GM12865 (cell line): ENCODE measurements at regions not wholly inside any gene's neighbourhood (a gene's known extent, or its start where the extent isn't known, plus 50 kb on each side); places are given as distances from the start of the nearest gene placed in this dataset.
A peak's percentile ranks its signal among the peaks of the same experiment; 100 is the strongest.

Experiments
- DNase-seq: peaks from one replicate; pipeline ENCODE4 v3.0.0; 2010; ENCODE audit warnings: low read depth
- H3K4me3 ChIP-seq: 2 replicates; pipeline ENCODE4 v1.5.1; 2011; ENCODE audit warnings: mild to moderate bottlenecking, low read depth, low read length, control low read depth
- TF ChIP-seq, protein P1 (sequence below): IDR thresholded peaks from 2 replicates; pipeline ENCODE4 v1.5.1; 2011; ENCODE audit warnings: low read length, control low read depth, low read depth, inconsistent platforms; ENCODE audit not compliant: insufficient read depth; ENCODE audit errors: missing control alignments

DNA sequence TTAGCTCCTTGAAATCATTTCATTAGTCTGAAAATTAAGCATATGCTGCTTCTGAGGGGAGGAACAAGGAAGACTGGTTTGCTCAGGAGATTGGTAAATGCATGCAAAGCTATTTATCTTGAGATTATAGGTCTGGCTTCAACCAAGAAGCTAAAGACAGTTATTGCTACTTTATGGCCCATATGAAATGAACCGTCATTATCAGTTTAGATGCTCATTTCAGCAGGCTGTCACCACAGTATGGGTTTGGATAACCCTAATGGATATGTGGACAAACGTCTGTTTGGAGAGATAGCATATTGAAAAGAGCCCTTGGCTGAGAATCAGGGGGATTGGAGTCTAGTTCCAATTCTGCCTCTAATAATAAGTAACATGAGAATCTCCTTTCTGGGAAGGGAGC lies 922.6 kb downstream of the TUSC7 start:
- no peak overlapping the region for H3K4me3 ChIP-seq
- DNase-seq: no peak
- TF ChIP-seq, protein P1, sequence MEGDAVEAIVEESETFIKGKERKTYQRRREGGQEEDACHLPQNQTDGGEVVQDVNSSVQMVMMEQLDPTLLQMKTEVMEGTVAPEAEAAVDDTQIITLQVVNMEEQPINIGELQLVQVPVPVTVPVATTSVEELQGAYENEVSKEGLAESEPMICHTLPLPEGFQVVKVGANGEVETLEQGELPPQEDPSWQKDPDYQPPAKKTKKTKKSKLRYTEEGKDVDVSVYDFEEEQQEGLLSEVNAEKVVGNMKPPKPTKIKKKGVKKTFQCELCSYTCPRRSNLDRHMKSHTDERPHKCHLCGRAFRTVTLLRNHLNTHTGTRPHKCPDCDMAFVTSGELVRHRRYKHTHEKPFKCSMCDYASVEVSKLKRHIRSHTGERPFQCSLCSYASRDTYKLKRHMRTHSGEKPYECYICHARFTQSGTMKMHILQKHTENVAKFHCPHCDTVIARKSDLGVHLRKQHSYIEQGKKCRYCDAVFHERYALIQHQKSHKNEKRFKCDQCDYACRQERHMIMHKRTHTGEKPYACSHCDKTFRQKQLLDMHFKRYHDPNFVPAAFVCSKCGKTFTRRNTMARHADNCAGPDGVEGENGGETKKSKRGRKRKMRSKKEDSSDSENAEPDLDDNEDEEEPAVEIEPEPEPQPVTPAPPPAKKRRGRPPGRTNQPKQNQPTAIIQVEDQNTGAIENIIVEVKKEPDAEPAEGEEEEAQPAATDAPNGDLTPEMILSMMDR: no peak

DNA sequence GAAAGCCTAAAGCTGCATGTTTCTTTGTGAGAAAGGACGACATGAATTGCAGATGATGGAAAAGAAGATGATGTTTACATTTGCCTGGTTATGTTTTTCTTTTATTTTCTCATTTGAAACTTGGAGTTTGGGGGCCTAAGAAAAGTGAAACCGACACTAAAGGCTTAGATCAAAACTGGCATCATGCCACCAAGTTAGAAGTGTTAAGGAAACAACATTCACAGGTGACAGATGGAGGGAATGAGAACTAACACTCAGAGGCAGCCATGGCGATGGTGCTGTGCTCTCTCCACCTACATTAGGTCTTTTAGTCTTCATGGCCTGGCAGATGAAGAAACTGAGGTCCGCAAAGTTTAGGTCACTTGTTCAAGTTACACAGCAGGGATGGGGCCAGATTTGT lies 923.6 kb downstream of the TUSC7 start:
- no peak overlapping the region for H3K4me3 ChIP-seq
- TF ChIP-seq, protein P1: no peak
- DNase-seq: peak; percentile 16

DNA sequence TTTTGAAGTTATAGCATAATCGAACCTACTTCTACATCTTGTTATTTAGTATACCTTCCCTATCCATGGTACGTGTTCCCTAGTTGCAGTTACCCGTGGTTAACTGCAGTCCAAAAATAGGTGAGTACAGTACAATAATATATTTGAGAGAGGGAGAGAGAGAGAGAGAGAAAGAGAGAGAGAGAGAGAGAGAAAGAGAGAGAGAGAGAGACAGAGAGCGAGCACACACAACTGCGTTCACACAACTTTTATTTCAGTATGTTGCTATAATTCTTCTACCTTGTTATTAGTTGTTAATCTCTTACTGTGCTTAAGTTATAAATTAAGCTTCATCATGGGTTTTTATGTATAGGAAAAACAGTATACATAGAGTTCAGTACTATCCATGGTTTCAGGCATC lies 928.1 kb downstream of the TUSC7 start:
- TF ChIP-seq, protein P1: no peak
- DNase-seq: no peak
- no peak overlapping the region for H3K4me3 ChIP-seq

DNA sequence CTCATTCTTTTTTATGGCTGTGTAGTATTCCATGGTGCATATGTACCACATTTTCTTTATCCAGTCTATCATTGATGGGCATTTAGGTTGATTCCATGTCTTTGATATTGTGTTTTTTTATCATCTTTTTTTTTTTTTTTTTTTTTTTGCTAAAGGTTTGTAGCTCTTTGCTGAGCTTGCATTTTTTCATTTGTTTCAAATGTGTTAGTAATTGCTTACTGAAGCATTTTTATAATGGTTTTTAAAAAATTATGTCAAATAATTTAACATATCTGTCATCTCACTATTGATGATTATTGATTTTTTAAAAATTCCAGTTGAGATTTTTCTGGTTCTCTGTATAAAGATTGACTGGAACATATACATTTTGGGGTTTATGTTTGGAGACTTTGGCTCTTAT lies 934.6 kb downstream of the TUSC7 start:
- H3K4me3 ChIP-seq: no peak overlapping the region
- DNase-seq: no peak
- TF ChIP-seq, protein P1: no peak

DNA sequence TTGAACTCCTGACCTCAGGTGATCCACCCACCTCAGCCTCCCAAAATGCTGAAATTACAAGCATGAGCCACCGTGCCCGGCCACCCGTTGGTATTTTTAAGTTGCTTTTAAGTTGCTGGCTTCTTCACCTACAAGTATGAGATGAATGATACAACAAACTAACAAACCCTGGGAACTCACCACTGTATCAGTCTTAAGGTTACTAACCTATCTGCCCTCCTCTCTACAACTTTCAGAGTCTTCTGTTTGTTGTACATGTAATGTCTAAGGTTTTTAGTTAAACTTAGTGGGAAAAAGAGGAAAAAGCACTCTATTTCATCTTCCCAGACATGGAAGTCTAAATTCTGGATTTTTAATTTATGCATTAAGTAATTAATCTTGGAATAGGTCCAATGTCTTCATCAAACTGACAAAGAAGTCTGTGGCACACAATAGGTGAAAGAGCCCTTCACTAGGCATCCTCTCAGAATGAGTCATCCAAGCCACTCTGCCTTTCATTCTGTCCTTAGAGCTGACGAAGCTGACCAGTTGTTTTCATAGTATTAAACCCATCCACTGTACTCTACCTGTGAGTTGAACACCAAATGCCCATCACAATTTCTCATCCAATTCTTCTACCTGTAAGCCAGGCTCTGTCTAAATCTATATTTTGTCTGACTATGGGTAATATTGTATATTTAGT lies 936.1 kb downstream of the TUSC7 start:
- H3K4me3 ChIP-seq: no peak overlapping the region
- peak; percentile 18 for DNase-seq
- TF ChIP-seq, protein P1: no peak

DNA sequence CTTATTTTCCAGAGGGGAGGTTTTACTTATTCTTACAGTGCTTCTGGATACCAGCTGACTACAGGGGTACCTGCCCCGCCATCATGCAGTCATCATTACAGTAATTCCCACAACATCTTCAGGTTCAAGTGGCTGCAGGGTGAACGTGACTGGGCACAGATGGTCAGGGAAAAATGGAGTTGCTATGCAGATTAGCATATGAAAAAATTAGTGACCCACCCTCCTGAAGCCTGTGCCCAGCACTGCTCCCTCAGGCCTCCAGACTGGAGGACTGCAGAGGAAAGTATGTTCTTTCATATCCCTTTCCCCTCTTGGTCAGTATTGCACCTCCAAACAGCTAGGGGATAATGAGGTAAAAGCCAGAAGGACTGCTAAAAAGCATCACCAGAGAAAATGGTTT lies 937.9 kb downstream of the TUSC7 start:
- no peak overlapping the region for H3K4me3 ChIP-seq
- TF ChIP-seq, protein P1: no peak
- no peak for DNase-seq

DNA sequence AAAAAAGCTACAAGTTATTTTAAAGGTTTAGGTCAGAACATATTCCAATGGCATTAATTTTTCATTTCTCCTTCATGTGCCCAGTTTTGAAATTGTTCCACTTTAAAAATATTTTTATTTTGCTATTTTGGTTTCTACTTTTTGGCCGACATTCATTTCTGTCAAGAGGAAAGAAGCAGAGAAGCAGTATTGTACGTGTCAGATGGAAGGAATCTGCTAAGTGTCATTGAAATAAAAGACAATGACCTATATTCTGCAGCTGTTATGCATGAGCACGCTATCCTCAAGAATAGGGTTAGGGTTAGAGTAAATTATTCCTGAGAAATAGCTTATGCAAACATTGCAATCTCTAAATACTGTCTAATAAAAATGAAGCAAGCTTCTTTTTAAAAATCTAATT lies 941.7 kb downstream of the TUSC7 start:
- TF ChIP-seq, protein P1: no peak
- no peak overlapping the region for H3K4me3 ChIP-seq
- no peak for DNase-seq
